ENCODE measurements at regions not wholly inside any gene's neighbourhood (a gene's known extent, or its start where the extent isn't known, plus 50 kb on each side); places are given as distances from the start of the nearest gene placed in this dataset.

GRCh38 chr5:61822584-61822983 lies 483.4 kb upstream of the KIF2A start:
- POLR2A ChIA-PET (ENCODE audit: unreplicated experiment) = interaction anchor here (0.5 to 0.6 kb wide), 2 partner anchors 221 to 670 kb away, joined by 3 to 4 read pairs; no protein-coding TSS in a partner anchor
- no peaks in the 10 kb centered on the region for H3K36me3 ChIP-seq (ENCODE audit: low read depth)
- no peak overlapping the region for H2AFZ ChIP-seq
- no peaks in the 10 kb centered on the region for H3K79me2 ChIP-seq (ENCODE audit: low read depth)
- no peaks in the 10 kb centered on the region for H3K4me1 ChIP-seq (replicated peaks; ENCODE audit: insufficient read depth)
- no peak overlapping the region for H3K4me3 ChIP-seq
- BruUV-seq (replicated peaks) = no TSS peak
- H3K9me3 ChIP-seq (ENCODE audit: insufficient read depth, low read depth) = no peaks in the 10 kb centered on the region
- H3K27ac ChIP-seq = no peak overlapping the region
- H3K27me3 ChIP-seq (ENCODE audit: insufficient read depth, low read depth) = peaks cover 27% of the 10 kb centered on the region
- CTCF ChIA-PET = no interaction called here
- H4K20me1 ChIP-seq (ENCODE audit: insufficient read depth) = no peaks in the 10 kb centered on the region
- TF ChIP-seq CTCF (conservative IDR thresholded peaks at IDR 0.05) (no peak), EZH2 (IDR thresholded peaks at IDR 0.05; ENCODE audit: low read depth) (no peak)
- H3K4me2 ChIP-seq = no peak overlapping the region
- no peaks in the 10 kb centered on the region for H3F3A ChIP-seq (ENCODE audit: insufficient read depth, low read depth)
- intact Hi-C loops (cut with micrococcal nuclease; ENCODE audit: unreplicated experiment) = no loop called here
- no peak for DNase-seq
- no peaks in the 10 kb centered on the region for H3K9me2 ChIP-seq (ENCODE audit: insufficient read depth)

GRCh38 chr5:61823065-61823464 lies 482.9 kb upstream of the KIF2A start:
- H3K27me3 ChIP-seq (ENCODE audit: insufficient read depth, low read depth) = peaks cover 31% of the 10 kb centered on the region
- H3K9me3 ChIP-seq (ENCODE audit: insufficient read depth, low read depth) = no peaks in the 10 kb centered on the region
- intact Hi-C loops (cut with micrococcal nuclease; ENCODE audit: unreplicated experiment) = no loop called here
- no peak overlapping the region for H3K27ac ChIP-seq
- no peak overlapping the region for H3K4me2 ChIP-seq
- no peaks in the 10 kb centered on the region for H3F3A ChIP-seq (ENCODE audit: insufficient read depth, low read depth)
- CTCF ChIA-PET = no interaction called here
- H4K20me1 ChIP-seq (ENCODE audit: insufficient read depth) = no peaks in the 10 kb centered on the region
- no peaks in the 10 kb centered on the region for H3K4me1 ChIP-seq (replicated peaks; ENCODE audit: insufficient read depth)
- POLR2A ChIA-PET (ENCODE audit: unreplicated experiment) = interaction anchor here (0.5 to 0.6 kb wide), 2 partner anchors 221 to 671 kb away, joined by 3 to 4 read pairs; no protein-coding TSS in a partner anchor
- no peak overlapping the region for H2AFZ ChIP-seq
- no peak for DNase-seq
- no peaks in the 10 kb centered on the region for H3K36me3 ChIP-seq (ENCODE audit: low read depth)
- H3K79me2 ChIP-seq (ENCODE audit: low read depth) = no peaks in the 10 kb centered on the region
- no peak overlapping the region for H3K4me3 ChIP-seq
- no peak for TF ChIP-seq EZH2 (IDR thresholded peaks at IDR 0.05; ENCODE audit: low read depth)
- no peak for TF ChIP-seq CTCF (conservative IDR thresholded peaks at IDR 0.05)
- no TSS peak for BruUV-seq (replicated peaks)
- no peaks in the 10 kb centered on the region for H3K9me2 ChIP-seq (ENCODE audit: insufficient read depth)

- Histone ChIP-seq H3K9me2 (ENCODE audit: insufficient read depth) (no peaks in the 10 kb centered on the region), H3K4me3 (no peak overlapping the region), H2AFZ (no peak overlapping the region), H3K36me3 (ENCODE audit: low read depth) (no peaks in the 10 kb centered on the region), H3K27me3 (ENCODE audit: insufficient read depth, low read depth) (peaks cover 32% of the 10 kb centered on the region), H4K20me1 (ENCODE audit: insufficient read depth) (no peaks in the 10 kb centered on the region), H3K4me1 (replicated peaks; ENCODE audit: insufficient read depth) (no peaks in the 10 kb centered on the region), H3K27ac (no peak overlapping the region), H3K4me2 (no peak overlapping the region), H3F3A (ENCODE audit: insufficient read depth, low read depth) (no peaks in the 10 kb centered on the region), H3K9me3 (ENCODE audit: insufficient read depth, low read depth) (no peaks in the 10 kb centered on the region), H3K79me2 (ENCODE audit: low read depth) (no peaks in the 10 kb centered on the region)
- CTCF ChIA-PET = no interaction called here
- POLR2A ChIA-PET (ENCODE audit: unreplicated experiment) = no interaction called here
- DNase-seq = no peak
- BruUV-seq (replicated peaks) = no TSS peak
- intact Hi-C loops (cut with micrococcal nuclease; ENCODE audit: unreplicated experiment) = no loop called here
- no peak for TF ChIP-seq CTCF (conservative IDR thresholded peaks at IDR 0.05)
- TF ChIP-seq EZH2 (IDR thresholded peaks at IDR 0.05; ENCODE audit: low read depth) = no peak
Observed at GRCh38 chr5:61823781-61824180, 482.2 kb upstream of the KIF2A start.
